DMS 273 treated with DMSO at 0.1 percent for 48 hours (cell line): ENCODE measurements at regions not wholly inside any gene's neighbourhood (a gene's known extent, or its start where the extent isn't known, plus 50 kb on each side); places are given as distances from the start of the nearest gene placed in this dataset.

ENCODE experiments used
- DNase-seq: peaks from one replicate; lab custom pipeline; 2025; lab: John Stamatoyannopoulos, UW

DNA sequence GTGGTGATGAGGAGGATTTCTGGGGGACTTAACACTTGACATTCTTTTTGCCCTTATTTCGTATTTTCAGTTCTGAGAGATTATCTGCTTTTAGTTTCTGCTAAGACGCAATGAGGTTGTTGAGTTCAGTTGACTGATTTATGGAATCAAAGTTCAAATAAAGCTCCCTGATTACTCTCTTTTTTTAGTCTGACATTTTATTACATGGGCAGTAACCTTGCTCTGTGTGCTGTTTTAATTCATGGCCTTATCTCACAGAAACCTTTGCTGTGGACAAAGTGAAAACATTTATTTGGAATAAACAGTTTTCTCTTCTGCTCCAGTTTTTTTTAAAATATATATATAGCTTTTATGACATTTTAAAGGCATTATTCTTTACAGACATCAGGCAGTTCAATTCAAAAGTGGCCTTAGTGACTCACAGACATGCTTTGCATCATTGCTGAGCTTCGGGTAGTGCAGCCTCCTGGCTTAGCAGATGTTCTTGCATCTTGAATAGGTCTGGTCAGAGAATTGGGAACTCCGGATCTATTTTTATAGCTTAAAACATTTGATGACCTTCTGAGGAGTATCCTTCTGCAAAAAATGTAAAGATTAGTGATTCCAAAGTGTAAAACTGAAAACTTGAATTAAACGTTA lies 162.9 kb downstream of the FAM170A start:
- no peak for DNase-seq

DNA sequence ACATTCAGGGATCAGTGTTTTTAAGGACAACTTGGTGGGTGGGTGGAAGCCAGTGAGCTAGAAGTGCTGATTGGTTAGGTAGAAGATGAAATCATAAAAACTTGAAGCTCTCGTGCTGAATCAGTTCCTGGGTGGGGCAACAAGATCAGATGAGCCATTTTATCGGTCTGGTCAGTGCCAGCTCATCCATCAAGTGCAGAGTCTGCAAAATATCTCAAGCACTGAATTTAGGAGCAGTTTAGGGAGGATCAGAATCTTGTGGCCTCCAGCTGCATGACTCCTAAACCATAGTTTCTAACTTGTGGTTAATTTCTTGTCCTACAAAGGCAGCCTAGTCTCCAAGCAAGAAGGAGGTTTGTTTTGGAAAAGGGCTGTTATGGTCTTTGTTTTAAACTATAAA lies 166.4 kb downstream of the FAM170A start:
- no peak for DNase-seq

DNA sequence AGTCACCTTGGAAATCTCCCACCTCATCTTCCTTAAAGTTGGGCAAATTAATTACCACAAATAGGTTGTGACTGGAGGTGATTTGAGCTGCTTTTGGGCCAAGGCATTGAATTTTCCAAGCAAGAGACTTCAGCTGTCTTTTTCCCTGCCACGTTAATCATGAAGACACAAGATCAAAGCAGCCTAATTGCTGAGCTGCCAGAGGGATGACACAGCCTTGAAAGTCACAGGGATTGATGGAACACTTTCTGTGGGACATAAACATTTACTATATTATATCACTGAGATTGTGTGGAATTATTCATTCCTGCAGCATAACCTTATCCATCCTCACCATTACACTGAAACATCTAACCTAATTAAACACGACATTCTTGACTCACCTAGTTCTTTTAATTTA lies 172.2 kb downstream of the FAM170A start:
- DNase-seq: no peak

DNA sequence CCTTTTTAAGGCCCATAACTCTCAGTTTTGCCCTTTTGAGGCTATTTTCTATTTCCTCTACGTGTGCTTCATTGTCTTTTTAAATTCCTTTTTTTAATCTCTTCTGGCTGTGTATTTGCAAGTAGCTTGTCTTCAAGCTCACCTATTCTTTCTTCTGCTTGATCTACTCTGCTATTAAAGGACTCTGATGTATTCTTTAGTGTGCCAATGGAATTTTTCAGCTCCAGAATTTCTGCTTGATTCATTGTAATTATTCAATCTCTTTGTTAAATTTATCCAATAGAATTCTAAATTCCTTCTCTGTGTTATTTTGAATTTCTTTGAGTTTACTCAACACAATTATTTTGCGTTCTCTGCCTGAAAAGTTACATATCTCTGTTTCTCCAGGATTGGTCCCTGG lies 178.7 kb downstream of the FAM170A start:
- DNase-seq: no peak

DNA sequence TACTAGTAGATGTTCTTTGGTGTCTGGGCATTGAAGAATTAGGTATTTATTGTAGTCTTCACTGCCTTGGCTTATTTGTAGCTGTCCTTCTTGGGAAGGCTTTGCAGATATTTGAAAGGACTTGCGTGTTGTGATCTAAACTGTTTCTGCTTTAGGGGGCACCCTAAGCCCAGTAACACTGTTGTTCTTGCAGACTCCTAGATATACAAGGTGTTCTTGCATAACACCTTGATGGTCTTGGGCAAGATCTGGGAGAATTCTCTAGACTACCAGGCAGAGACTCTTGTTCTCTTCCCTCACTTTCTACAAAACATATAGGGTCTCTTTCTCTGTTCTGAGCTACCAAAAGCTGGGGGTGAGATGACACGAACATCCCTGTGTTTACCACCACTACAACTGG lies 179.1 kb downstream of the FAM170A start:
- no peak for DNase-seq

DNA sequence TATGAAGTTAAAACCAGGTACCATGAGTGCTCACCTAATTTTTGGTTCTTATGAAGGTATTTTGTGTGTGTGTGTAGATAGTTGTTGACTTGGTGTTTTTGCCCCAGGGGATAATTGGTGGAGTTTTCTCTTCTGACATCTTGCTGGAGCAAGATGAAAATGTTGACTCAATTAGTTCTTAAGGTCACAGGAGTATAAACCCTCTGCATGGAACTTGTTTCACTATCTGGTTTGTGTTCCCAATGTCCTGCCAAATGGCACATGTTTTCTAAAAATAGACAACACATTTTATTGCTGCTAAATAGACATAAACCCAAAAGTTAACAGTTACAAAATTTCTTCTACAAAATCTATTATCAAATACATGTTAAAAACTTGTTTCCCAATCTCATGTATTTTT lies 180.9 kb downstream of the FAM170A start:
- no peak for DNase-seq

DNA sequence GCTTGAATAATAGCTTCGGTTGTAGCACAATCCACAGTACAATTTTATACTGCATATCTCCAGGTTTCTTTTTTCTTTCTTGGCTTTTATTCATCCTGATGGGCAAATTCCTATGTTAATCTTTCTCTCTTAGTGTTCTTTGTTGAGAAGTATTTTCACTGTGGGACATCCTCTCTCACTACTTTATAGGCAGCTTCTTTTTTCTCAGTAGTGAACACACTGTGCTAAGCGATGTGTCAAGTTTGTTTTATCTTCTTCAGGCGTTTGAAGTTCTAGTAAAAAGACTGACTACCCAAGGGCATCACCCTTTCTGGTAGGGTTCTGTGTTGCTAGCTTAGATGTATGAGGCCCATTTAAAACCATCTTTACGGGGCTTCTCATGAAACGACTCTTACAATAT lies 182.1 kb downstream of the FAM170A start:
- no peak for DNase-seq

DNA sequence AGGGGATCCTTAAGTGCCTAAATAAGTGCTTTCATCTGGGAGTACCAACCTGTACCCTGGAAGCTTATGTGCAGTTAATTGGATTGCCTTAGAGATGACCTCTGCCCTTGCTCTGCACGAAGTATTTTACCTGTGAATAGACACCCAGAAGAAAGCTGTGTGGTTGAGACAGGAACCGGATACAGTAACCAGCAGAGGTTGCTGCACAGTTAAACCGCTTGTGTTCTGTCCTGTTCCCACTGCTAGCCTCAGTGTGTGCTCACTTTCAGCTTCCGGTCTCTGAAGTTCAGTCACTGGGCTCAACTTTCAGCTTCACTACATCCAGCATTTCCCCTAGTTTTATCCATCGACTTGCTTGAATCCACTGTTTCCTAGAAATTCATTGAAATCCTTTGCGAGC lies 185.3 kb downstream of the FAM170A start:
- no peak for DNase-seq

DNA sequence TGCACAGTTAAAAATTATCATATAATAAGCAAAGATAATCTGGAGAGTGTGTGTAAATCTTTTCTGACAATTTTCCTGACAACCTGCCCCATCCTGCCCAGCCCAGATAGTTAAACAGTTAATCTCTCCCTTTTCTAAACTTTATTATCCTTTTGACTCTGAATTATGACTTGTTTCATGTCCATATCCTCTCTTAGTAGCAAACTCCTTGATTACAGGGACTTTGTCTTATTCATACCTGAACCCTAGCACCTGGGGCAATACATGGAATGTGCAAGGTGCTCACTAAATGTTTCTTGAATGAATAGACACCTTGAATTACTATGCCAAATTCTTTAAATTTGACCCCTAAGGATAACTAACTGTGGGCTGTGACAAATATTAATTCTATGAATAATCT lies 186.7 kb downstream of the FAM170A start:
- no peak for DNase-seq

DNA sequence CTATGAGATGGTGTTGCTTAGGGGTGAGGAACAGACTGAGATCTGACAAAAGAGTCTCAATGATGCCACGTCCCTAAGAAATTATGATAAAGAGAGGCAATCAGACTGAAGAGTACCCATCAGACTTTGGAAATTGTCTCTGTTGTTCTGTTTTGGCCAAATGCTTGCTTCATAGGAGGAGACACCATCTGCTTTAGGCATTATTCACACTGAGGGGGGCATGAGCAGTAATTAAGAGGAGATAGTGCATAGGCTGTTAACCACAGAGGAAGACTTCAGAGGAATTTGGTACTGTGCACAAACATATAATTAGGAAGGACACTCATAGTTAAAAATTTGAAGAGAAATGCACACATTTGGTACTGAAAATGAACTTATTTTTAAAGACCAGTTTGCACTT lies 190.7 kb downstream of the FAM170A start:
- no peak for DNase-seq

DNA sequence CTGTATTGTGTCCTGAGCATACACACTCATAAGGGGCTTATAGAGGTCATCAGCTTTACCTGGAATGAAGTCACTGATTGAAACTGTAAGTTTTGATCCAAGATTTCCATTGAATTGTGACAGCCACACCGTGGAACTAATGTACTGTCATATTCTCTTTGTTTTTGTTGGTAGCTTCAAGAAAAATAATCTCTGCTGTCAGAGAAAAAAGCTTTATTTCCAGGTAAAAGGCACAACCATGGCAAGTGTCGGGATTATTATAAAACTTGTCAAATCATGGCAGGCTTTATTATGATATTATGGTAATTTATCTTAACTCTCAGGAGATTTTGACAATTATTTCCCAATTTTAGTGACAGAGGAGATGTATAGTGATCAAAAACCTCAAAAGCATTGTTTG lies 191.2 kb downstream of the FAM170A start:
- no peak for DNase-seq

DNA sequence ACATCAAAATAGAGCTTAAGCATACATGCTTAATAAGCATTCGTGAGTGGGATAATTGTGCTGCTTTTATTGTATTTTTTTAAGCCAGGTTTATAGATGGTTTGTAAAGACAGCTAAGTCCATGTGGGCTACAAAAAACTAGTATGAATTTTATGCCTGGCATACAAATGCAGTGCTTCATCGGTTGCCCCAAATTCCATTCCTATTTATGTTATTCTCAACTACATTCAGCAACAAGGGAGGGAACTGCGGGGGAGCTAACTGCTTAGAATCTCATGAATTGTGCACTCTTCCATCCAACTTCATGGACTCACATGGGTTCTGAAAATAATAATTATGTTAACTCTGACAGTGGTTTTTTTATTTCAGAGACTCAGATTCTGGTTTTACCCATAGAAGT lies 199.2 kb downstream of the FAM170A start:
- no peak for DNase-seq

DNA sequence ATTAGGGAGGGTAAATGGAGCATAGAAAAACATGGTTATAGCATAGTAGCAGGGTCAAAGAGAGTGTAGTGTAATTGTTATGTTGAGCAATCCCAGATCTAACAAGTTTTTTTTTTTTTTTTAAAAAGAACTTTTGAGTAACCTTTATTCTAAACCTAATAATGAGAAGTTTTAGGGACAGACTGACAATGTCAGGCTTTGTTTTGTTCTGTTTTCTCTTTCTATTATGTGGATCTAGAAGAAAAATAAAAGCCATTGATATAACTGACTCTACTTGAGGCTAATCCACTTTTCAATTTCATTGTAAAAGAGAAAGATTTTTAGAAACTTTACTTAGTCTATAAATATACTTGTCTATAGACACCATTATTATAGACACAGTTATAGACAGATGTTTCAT lies 200.0 kb downstream of the FAM170A start:
- DNase-seq: no peak

DNA sequence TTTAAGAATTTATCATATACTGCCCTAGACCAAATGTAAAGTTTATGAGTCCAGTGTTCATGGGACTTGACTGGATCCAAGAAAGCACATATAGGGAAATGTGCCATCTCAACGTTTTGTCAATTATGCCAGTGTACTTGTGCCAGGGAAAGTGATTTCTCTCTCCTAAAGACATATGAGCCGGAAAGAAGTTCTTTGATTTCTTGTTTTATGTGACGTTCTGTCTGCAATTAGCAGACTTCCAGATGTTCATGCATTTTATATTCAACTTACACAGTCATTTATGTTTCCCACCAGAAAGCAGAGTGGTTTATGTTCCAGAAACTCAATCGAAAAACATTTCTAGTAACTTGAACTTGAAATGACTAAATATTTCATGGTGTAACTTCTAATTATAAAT lies 203.8 kb downstream of the FAM170A start:
- no peak for DNase-seq

DNA sequence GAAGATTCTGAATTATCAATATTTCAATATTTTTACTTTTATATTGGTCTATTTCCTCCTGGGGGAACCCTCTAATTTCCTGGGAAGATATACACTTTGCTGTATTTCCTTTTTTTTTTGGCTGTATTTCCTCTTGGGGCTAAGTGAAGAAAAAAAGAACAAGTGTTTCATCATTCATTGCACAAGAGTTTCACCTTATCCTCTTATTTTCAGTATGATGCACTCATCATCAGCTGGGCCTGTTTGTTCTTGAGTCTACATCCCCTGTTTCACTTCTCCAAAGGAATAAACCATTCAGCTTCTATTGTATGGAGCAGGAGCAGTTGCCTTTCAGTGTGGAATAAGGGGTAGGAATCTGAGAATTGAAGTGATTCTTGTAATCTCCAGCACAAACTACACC lies 210.8 kb downstream of the FAM170A start:
- no peak for DNase-seq

DNA sequence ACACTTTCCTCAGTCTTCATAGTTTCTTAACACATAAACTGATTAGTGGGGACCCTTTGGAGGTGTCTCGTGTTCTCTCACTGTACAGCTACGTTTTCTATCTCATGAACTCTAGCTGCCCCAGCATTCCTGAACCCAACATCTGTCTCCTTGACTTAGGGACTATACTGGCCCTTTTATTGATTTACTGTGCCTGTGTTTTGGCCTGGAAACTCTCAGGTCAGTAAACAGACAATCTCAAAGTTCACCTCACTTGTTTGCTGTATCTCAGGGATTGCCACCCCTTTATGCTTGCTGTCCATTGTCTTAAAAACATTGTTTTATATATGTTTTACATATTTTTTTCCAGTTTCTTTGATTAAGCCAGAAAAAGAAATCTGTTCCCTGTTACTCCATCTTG lies 222.8 kb downstream of the FAM170A start:
- no peak for DNase-seq

DNA sequence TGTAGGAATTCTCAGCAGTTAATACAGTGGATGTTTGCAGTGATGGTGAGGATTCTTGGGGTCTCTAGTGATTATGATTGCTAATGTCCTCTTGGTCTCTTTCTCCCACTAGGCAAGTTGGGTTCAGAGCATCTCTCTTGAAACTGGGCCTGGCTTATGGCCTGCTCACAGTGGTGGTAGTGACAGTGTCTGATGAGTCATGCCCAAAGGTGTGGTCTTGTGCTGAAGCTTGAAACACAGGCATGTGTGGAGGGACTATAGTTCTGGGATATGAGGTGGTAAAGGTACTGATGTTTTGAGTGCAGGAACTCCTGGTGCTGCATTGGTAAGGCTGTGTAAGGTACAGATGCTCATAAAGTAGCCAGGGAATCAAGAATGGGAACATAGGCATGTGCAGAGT lies 231.1 kb downstream of the FAM170A start:
- no peak for DNase-seq

DNA sequence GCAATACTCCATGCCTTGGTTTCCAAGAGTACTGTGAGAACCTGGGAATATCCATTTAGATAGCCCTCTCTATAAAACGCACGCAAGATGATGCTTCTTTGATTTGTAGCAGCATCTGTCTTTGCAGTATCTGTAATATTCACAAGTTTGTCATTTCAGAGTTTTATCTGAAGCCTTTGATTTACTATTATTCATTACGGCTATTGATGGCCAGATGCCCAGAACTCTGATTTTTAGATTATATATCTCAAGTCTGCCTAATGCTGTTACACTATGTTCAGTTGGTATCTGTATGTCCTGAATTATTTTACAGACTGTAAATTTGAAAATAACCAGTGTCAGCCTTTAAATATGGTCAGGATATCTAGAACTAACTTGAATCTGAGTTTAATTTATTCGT lies 233.3 kb downstream of the FAM170A start:
- no peak for DNase-seq

DNA sequence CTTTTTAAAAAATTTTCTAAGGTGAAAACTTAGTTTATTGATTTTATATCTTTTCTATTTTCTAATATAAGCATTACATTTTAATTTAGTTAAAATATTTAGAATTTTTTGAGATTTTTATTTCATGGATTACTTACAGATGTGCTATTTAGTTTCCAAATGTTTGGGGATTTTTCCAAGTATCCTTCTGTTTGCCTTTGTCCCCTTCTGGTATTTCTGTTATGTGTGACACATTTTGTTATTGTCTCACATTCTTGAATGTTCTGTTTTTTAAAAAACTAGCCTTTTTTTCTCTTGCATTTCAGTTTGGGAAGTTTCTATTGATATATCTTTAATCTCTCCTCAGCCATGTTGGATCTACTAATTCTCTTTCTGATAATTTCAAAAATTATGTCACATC lies 234.9 kb downstream of the FAM170A start:
- no peak for DNase-seq

DNA sequence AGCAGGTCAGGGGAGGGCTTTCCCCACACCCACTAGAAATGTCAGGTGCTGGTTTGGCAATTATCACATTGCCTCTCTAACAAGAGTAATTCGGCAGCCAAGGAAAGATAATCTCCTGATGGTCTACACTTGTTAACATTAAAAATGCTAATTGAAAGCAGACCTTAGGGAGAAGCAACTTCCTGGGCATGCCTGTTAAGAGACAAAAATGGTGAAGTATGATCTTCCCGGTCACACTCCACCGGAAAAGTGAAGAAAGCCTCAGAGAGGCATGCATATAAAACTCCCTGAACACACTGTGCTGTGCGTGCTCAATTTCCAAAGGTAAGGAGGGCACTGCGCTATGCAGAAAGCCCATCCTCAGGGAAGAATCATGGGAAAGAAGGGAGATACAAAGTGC lies 244.3 kb downstream of the FAM170A start:
- no peak for DNase-seq

DNA sequence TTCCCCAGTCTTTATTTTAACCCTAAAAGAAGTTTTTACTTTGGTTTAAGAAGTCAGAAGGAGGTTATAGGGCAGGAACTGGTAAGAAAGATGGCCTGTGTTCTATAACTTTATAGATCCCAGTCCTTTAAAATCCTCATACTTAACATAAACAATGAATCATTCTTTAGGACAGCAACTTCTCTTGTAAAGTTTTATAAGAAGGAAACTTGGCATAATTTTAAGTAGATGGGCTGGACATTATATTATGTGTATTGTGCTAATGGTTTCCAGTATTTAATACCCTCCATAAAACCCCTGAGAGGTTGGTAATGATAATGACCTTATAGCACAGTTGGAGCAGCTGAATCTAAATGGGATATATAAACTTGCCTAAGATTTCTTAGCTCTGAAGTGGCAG lies 247.2 kb downstream of the FAM170A start:
- DNase-seq: no peak

DNA sequence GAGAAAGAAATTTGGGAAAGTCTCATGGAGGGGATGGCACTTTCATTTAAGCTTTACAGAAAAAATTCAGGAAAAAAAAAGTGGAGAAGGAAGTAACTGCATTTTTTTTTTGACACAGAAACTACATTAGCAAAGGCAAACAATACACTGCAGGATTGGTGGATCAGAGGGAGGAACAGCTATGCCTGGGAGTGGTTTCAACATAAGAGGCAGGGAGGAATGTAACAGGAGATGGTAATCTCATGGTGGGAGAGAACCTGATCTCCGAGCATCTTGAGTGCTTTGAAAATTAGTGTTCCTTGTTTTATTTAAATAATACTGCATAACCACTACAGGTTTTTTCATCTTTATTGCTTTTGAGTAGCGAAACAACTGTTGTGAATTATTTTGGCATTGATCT lies 249.4 kb downstream of the FAM170A start:
- no peak for DNase-seq

DNA sequence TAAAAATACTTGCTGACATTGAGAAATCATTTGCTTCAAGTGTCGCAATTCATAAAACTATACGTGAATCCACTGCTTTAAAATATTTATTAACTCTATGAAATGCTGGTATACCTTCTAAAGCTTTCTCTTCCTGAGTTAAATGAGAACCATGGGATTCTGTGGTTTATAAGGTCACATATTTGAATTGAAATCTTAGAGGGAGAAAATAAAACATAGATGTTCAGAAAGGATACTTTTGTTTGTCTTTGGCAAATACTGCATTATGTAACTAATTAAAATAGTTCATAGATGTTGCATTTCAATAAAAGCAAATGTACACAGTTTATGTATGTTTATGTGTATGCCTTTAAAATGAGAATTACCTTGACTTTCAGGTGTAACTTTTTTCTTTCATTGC lies 250.1 kb downstream of the FAM170A start:
- no peak for DNase-seq

DNA sequence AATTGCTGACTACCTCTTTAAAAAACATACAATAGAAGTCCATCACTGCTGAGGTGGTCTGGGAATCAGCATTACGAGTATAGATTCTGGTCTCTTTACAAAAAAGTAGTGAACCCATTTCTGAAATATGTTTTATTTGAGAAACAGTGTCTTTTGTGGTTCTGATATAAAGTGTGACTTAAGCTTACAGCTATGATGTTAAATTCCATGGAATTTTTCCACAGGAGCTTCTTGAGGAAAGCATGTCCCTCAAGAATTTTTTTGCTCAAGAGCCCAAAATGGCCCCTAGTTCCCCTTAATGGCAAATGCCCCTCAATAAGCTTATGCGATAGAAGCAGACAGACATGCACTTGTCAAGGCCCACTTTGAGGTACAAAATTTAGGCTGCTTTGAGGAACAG lies 265.7 kb downstream of the FAM170A start:
- DNase-seq: no peak
